DMS153 treated with DMSO at 0.1 percent for 48 hours (cell line): ENCODE measurements at regions not wholly inside any gene's neighbourhood (a gene's known extent, or its start where the extent isn't known, plus 50 kb on each side); places are given as distances from the start of the nearest gene placed in this dataset.
A peak's percentile ranks its signal among the peaks of the same experiment; 100 is the strongest.

Experiments used
- DNase-seq: peaks from one replicate; lab custom pipeline; 2025; ENCODE audit not compliant: unreplicated experiment; lab: John Stamatoyannopoulos, UW

DNA sequence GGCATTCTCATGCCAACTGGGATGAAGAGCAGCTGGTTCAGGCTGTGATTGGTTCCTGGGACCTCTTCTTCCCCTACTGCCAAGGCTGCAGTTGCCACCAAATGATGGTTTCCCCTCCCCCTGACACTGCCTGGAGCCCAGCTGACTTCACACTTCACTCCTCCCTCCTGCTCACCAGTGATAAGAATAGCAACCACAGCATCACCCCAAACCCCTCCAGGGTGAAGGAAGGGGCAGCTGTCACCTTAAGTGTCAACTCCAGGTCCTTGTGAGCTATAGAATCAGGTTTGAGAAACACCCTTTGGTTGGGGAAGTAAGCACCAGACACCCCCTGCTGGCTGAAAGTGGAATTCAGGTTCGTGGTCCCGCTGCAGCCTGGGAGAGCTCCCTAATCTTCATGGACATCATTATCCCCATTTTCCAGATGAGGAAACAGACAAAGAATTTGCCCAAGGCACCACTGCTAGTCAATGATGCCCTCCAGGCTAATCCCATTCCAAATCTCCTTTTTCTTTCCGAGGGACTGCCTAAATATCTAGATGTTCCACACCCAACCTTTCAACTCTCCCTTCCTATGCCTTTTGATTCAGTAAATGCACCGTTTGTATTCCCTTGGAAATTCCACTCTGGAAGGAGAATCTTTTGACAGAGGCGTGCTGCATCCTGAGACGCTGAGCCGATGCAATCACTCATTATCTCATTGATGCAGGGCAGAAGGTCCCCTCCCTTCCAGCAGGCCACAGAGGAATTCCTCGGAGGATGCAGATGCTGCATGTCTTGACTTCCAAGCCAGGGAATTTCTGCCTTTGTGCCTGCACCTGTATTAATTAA lies 50.6 kb upstream of the UQCRFS1 start:
- no peak for DNase-seq

DNA sequence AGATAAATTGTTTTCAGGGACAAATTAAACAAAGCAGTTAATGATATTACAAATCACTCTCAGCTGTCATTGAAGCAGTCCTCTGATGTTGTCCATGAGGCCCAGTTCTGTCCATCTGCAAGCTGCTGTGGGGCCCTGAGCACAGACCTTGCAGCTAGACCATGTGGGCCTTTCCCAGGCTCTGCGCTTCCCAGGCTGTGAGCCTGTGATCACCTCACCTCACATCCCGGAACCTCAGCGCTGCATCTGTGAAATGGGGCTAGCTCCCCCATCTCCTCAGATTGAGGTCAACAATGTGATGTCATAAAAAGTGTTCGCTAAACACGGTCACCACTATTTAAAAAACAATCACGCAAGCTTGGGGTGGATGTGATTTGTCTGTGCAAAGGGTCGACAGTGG lies 51.9 kb upstream of the UQCRFS1 start:
- DNase-seq, result no peak

DNA sequence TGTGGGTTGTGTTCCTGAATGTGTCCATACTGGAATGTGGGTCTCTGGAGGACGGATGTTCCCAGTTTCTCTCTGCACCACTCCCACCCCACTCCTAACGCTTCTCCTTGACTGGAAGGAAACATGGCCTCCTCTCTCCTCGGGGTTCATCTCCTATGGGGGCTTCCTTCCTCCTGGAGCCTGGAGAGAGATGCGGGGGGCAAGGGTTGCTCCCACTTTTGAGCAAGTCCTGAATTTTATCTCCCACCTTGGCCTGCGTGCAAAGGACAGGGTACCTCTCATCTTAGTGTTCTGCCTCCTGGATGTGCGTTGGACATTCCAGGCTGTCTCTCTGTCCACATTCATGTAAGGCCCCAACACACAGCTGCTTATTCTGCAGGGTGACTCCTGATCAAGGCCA lies 52.5 kb upstream of the UQCRFS1 start:
- no peak for DNase-seq

DNA sequence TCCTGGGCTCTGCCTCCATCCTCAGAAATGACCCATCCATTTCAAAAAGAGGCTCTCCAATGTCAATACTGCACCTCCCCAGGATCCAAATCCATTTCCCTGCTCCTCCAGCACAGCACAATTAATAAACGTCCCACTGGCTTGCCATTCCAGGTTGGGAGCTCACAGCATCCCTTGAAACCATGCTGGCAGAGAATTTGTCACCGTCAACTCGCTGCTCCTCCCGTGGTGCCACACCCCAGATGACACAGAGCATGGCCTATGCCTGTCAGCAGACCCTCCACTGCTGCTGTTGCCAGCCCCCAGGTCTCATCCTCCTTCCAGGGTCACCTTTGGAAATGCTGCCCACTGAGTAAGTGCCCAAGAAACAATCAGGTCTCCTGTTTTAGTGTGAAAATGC lies 53.0 kb upstream of the UQCRFS1 start:
- no peak for DNase-seq

DNA sequence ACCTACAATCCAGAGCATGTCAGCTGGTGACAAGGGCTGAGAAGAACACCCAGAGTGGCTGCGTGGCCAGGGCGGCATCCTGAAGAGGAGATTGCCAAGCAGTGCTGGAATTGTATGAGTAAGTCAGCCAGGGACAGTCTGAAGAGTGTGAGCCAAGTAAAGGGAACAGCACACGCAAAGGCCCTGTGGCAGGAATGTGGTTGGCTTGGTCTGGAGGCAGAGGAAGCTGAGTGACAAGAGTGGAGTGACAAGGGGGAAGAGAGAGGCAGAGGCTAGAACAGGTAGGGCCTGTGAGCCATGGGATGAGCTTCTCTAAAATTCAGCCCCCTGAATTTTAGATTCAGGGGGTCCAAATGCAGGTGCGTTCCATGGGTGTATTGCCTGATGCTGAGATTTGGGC lies 53.7 kb upstream of the UQCRFS1 start:
- DNase-seq, result no peak

DNA sequence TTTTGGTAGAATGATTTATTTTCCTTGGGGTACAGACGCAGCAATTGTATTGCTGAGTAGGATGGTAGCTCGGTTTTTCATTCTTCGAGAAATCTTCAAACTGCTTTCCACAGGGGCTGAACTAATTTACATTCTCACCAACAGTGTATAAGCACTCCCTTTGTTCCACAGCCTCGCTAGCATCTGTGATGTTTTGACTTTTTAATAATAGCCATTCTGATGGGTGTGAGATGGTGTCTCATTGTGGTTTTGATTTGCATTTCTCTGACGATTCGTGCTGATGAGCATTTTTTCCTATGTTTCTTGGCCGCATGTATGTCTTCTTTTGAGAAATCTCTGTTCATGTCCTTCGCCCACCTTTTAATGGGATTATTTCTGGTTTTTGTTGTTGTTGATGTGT lies 54.8 kb upstream of the UQCRFS1 start:
- no peak for DNase-seq

DNA sequence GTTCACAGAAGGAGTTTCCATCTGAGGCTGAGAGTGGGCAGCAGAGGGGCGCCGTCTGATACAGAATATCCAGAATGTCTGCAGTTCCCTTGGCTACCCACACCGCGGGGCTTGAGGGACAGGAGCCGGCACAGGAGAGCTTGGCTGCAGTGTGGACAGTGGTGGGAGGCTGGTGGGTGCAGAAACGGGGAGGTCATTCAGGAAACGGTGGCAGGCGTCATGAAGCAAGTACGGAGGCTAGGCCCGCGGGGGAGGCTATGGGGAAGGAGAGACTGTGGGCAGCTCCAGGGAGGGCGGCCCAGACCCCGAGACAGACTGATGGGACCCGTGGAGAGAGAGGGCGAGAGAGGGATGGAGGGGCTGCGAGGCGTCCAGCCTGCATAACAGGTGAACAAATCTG lies 55.2 kb upstream of the UQCRFS1 start:
- no peak for DNase-seq

DNA sequence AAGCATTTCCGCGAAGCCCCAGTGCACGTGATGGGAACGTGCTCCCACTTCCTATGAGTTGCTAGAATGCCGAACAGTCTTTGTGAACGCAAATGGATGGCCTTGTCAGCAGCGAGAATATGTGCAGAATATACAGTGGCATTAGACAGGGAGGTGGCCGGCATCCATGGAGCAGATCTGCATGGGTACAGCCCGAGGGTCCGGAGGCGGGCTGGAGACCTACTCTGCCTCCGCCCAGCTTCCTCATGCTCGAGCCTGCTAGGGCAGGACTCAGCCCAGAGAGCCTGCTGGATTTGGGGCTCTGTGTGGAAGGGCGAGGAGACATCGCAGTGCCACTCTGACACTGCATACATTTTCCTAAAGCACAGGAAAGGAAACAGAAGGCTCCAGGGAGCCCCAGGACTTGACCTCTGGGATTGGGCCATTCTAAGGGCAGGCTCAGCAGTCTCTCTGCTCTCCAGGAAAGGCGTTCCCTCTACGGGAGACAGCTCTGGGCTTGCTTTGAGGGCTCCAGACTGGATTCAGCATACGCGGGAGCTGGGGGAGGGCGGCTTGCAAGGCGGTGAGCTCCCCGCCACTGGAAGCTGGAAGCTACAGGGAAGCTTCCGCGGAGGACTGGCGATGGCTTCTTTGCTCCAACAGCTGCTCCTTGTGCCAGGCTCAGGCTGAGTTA lies 55.9 kb upstream of the UQCRFS1 start:
- DNase-seq, result no peak

DNA sequence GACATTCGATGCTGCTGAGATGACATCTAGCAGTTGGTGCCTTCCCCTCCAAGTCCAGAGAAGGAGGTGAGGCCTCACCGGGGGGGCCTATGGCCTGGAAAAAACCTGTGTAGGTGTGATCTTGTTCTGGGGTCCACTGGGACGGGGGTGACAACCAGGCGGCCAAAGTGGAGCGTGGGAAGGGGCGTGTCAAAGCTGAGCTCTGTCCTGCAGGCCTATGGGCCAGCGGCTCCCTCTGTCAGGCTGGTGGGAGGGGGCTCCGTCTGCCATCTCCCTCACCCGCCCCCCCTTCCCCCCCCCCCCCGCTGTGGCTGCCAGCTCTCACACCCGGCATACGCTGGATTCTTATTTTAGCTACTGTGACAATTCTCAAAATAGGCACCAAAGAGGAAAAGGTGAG lies 56.7 kb upstream of the UQCRFS1 start:
- DNase-seq, result no peak

DNA sequence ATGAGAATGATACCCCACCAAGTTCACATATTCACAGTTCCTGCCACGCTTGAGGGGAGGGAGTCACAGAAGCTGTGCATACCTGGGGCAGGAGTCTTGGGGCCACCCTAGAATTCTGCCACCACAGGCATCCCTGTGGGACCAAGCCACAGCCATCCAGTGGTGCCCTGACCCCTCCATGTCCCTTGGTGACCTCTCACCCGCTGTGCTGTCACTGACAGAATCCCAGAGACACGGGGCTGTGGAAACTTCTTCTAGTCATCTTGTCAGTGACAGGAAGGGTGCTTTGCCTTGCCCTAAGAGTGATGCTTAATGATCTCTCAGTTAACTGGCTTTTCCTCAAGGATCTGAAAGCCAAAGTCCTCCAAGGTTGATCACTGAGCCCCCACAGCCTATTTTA lies 58.4 kb upstream of the UQCRFS1 start:
- no peak for DNase-seq

DNA sequence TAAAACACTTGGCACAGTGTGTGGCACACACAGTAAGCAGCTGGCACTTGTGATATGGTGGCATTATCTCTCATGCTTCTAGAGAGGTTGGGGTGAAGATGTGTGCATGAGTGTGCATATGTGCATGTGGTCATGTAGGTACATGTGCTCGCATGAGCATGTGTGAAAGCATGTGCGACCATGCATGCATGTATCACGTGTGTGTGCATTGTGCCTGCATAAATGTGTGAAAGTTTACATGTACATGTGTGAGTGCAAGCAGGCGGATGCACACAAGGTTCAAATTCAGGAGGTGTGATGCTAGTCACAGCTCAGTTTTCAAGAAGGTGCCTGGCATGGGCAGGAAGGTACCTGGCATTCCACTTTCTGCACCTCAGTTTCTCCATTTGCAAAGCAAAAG lies 59.0 kb upstream of the UQCRFS1 start:
- DNase-seq, result no peak

DNA sequence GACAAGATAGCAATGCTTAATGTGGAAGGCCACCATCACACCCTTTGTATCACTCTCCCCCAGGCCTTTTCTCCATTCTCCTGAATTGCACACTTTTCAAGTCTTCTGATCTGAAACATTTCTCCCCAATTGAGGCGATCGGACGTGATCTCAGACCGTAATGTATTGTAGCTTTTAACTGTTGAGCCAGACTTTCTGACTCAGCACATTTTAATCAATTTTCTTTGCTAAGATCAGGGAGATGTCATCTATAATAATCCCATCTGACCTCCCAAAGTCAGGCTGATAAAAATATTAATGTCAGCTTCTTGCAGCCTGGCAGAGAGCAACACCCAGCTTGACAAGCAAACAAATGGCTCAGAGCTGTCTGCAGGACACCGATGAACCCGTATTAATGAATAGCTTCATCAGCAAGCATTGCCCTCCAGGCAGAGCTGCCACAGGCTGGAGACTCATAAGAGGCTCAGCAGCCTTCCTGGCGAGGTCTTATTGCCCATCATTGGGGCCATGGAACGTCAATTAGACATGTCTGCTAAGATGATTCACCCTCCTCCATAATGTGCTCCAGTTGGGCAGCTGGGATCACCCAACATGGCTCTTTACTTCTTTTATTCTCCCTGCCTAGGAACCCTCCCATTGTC lies 60.2 kb upstream of the UQCRFS1 start:
- no peak for DNase-seq

DNA sequence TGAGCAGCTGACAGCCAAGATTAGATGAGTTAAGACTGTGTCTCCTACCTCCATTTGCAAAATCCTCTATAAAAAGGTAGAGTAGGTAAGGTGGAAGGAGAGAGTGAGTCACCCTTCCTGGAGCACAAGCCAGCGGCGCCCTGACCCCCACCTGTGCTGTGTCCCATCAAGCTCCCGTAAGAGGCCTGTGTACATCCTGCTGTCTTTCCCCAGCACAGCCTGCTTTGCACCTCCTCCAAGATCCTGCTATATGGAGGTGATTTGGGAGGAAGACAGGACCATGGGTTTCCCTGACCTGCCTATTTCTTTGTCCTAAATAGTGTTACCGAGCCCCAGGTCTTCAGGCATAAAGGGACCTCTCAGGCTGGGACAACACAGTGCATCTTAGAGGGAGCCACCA lies 62.3 kb upstream of the UQCRFS1 start:
- no peak for DNase-seq

DNA sequence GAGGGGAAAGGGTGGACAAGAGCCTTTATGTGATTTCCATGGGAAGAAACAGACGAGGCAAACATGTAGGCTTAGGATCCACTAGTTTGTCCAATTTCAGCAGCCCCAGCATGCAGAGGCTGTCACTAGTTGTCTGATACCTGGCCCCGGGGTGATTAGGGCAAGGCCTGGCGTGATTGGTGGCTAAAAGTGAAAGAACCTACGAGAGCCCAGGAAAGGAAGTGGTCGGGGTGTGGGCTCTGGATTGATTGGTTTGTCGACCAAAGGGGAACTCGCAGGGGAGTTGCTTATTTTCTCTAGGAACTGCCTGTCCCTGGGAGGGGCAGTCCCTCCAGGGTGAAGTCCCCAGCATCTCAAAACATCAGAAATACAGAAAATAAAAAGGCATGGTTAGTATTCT lies 64.2 kb upstream of the UQCRFS1 start:
- DNase-seq, result no peak

DNA sequence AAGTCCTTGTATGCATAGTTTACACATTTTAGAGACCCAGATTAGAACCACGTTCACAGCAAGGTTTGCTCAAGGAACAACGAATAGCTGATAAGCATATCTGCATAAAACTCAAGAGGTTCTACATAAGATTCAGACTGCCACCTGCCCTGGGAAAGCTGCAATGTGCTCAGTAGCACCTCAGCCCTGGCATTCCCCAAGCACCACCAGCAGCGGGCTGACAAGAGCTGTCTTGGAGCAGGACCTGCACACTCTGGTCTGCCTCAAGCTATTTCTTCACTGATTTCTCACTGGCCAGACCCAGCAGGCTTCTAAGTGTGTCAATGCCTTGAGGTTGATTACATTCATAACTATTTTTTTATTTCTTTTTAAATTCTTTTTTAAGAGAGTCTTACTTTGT lies 65.8 kb upstream of the UQCRFS1 start:
- no peak for DNase-seq

DNA sequence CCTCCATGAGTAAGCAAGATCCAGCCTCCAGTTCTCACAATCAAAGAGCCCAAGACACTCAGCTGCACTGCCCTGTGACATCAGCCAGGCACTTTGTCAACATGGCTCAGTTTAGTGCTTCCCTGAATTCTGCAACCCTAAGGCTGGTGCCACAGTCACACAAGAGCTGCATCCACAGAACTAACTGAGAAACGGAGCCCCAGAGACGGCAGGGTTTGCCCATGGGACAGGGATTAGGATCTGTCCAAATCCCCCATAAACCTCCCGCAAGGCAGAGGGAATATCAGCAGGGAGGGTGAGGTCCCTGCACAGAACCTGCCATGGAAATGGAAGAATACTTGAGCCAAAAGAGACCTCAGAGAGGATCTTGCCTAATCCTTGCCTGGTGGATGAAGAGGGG lies 70.4 kb upstream of the UQCRFS1 start:
- no peak for DNase-seq

DNA sequence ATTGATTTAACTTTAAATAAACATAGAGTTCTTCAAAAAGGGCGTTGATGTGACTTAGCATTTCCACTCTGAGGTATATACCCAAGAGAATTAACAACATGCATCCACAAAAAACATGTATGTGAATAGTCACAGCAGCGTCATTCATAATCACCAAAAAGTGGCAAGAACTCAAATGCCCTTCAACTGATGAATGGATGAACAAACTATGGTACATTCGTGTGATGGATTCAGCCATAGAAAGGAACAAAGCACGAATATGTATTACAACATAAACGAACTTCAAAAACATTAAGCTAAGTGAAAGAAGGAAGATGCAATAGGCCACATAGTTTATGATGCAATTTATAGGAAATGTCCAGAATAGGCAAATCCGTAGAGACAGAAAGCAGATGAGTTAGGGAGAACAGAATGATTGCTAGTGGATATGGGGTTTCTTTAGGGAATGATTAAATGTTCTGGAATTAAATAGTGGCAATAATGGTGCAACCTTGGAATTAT lies 72.3 kb upstream of the UQCRFS1 start:
- DNase-seq, result no peak

DNA sequence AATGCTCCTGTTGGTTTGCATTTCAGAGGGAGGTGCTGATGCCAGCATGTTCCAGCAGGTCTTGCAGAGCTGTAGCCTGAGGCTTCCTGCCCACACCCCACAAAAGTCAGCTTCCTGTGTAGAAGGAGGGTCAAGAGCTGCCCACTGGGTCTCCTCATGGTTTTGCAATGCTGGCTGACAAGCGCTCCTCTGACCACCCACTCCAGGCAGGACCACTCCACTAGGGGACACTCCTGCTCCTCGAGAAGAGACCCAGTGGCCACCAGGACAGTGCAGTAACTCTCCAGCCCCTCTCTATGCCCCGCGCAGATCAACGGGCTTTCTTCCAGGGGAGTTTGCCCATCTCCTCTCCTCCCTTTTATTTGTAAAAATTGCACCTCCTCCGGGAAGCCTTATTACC lies 72.9 kb upstream of the UQCRFS1 start:
- DNase-seq, result peak; percentile 26

DNA sequence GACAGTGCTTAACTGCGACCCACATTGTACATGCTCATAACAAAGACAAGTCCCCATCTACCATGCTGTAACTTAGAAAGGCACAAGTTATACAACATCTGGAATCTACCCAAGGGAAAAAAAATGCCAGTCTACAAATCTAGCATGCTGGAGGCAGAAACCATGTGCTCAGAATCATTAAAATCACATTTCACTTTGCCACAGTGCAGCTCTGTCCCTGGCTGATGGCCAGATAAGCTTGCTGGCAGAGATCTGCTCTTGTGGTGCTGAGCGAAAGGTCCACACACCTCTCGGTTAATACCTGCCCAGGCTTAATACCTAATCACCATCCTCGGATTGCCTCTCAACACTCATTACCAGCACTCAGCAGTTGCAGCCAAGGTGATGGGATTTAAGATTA lies 74.1 kb upstream of the UQCRFS1 start:
- no peak for DNase-seq

DNA sequence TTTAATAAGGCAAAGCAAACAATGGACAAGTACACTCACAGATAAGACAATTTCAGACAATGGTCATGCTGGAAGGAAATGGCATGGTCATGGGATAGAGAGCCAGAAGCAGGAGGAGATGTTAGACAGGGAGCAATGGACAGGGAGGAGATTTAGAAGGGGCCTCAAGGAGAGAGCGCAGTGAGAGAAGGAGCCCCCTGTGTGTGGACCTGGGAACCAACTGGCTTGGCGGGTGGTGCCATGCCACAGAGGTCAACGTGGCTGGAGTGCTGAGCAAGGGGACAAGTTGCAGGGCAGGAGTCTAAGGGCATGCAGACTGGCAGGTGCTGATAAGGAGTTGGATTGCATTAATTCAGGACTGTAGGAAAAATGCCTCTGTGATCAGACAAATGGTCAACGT lies 75.3 kb upstream of the UQCRFS1 start:
- DNase-seq, result no peak

DNA sequence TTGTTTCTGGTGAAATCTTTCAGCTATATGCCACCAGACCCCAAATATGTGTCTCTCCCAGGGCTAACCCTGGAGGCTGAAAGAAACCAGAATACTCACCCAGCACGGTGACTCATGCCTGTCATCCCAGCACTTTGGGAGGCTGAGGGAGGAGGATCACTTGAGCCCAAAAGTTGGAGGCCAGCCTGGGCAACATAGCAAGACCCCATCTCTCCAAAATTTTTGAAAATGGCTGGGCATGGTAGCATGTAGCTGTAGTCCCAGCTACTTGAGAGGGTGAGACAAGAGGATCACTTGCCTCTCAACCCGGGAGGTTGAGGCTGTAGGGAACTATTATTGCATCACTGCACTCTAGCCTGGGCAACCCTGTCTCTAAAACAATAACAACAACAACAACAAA lies 76.1 kb upstream of the UQCRFS1 start:
- DNase-seq, result no peak

DNA sequence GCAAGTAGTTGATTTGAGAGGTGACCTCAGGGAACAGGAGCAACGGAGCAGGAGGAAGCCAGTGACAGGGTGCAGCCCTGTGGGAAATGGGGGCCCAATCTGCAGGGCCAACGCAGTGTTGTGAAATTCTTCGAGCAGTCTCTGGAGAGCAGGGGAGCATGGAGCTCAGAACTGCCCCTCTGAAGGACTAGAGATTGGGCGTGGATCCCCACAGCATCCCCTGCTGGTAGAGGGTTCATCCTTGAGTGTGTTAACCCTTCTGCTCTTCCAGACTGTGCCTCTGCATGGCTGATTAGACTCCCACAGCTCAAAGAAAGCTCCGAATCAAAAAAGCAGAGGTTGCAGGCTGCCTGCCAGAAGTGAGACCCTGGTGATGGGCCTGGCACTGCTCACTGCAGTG lies 77.9 kb upstream of the UQCRFS1 start:
- no peak for DNase-seq
